ENCODE measurements at regions not wholly inside any gene's neighbourhood (a gene's known extent, or its start where the extent isn't known, plus 50 kb on each side); places are given as distances from the start of the nearest gene placed in this dataset.

GRCh38 chr6:140059947-140060346 is 685.5 kb upstream of the CITED2 start:
- no peaks in the 10 kb centered on the region for H3K9me3 ChIP-seq (ENCODE audit: control insufficient read depth in 2 of 2, insufficient read depth in 1 of 2, low read length in 1 of 2)
- no peak overlapping the region for H3K4me3 ChIP-seq (ENCODE audit: low read length in 2 of 2)
- 100% methylated on average over 1 of the region's 1 CpG for WGBS
- H3K36me3 ChIP-seq (ENCODE audit: control insufficient read depth in 2 of 2, insufficient read depth in 2 of 2, low read length in 1 of 2): no peaks in the 10 kb centered on the region
- no peaks in the 10 kb centered on the region for H3K27me3 ChIP-seq (ENCODE audit: control insufficient read depth in 2 of 2, insufficient read depth in 1 of 2, low read length in 1 of 2)
- H3K4me1 ChIP-seq (ENCODE audit: control insufficient read depth in 2 of 2, insufficient read depth in 2 of 2, low read length in 2 of 2): no peaks in the 10 kb centered on the region
- DNase-seq (ENCODE audit: low read depth in 6 of 9, low spot score in 9 of 9): no peak
- H3K27ac ChIP-seq (ENCODE audit: low read depth in 1 of 2, low read length in 1 of 2): no peak overlapping the region

DNA sequence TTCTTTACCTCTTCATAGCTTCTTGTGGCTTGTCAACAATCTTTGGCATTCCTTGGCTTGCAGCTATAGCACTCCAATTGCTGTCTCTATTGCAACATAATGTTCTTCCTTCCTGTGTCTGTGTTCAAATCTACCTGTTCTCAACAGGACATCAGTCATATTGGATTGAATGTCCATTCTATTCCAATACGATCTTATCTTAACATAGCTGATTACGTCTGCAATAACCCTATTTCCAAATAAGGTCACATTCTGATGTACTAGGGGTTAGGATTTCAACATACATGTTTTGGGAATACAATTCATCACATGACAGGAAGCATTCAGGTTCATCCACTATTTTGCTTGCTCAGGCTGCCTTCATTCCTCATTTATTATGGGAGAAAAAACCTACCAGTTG is 684.4 kb upstream of the CITED2 start:
- WGBS: 99% methylated on average over 2 of the region's 2 CpGs
- no peaks in the 10 kb centered on the region for H3K9me3 ChIP-seq (ENCODE audit: control insufficient read depth in 2 of 2, insufficient read depth in 1 of 2, low read length in 1 of 2)
- no peaks in the 10 kb centered on the region for H3K27me3 ChIP-seq (ENCODE audit: control insufficient read depth in 2 of 2, insufficient read depth in 1 of 2, low read length in 1 of 2)
- H3K36me3 ChIP-seq (ENCODE audit: control insufficient read depth in 2 of 2, insufficient read depth in 2 of 2, low read length in 1 of 2): no peaks in the 10 kb centered on the region
- no peak overlapping the region for H3K4me3 ChIP-seq (ENCODE audit: low read length in 2 of 2)
- H3K4me1 ChIP-seq (ENCODE audit: control insufficient read depth in 2 of 2, insufficient read depth in 2 of 2, low read length in 2 of 2): no peaks in the 10 kb centered on the region
- H3K27ac ChIP-seq (ENCODE audit: low read depth in 1 of 2, low read length in 1 of 2): no peak overlapping the region
- DNase-seq (ENCODE audit: low read depth in 6 of 9, low spot score in 9 of 9): no peak

- Histone ChIP-seq H3K4me3 (ENCODE audit: low read length in 2 of 2) (no peak overlapping the region), H3K9me3 (ENCODE audit: control insufficient read depth in 2 of 2, insufficient read depth in 1 of 2, low read length in 1 of 2) (no peaks in the 10 kb centered on the region), H3K27me3 (ENCODE audit: control insufficient read depth in 2 of 2, insufficient read depth in 1 of 2, low read length in 1 of 2) (no peaks in the 10 kb centered on the region), H3K27ac (ENCODE audit: low read depth in 1 of 2, low read length in 1 of 2) (no peak overlapping the region), H3K4me1 (ENCODE audit: control insufficient read depth in 2 of 2, insufficient read depth in 2 of 2, low read length in 2 of 2) (peaks cover 0 to 5% of the 10 kb centered on the region in 2 donors), H3K36me3 (ENCODE audit: control insufficient read depth in 2 of 2, insufficient read depth in 2 of 2, low read length in 1 of 2) (no peaks in the 10 kb centered on the region)
- no peak for DNase-seq (ENCODE audit: low read depth in 6 of 9, low spot score in 9 of 9)
- WGBS: 94% methylated on average over 6 of the region's 6 CpGs
Observed at GRCh38 chr6:140052736-140053729, 678.6 kb upstream of the CITED2 start.

DNA sequence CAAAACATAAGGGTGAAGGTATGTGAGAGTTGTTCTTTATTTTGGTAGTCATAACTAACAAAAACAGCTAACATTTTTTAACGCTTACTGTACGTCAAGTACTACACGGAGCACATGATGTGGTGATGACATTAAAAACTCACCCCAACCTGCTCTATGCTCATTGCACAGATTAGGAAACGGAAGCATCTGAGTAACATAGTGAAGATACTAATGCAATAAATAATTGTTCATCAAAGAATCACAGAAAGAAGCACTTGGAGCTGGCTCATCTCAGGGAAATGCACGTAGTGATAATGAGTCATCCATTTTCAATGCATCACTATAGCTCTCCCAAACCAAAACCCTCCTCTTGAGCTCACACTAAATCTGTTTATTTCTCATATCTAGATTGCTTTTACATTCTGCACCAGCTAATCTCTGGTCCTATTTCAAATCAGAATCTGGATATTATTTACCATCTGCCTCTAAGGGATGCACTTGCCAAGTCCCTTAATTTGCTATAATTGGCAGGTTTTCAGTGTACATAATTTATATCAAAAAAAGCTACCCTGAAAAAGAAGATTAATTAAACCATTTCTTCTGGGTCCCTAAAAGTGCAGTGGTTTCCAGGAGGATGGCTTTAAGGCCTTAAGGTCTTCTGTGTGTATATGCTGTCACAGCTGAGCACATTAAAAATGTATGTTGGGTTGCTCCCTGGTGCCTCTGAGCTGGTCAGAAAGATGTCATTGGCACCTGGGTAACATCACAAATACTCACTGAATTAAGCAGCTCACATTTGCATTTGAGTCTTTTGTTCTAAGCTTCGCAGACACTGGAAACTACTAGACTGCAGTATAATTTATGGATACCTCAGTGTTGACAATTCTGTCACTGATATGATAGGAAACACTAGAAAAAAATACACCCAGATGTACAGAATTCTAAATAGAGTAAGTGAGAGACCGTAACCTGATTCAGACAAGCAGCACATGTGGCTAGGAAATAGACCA is 677.4 kb upstream of the CITED2 start:
- 95% methylated on average over 7 of the region's 7 CpGs for WGBS
- DNase-seq (ENCODE audit: low read depth in 6 of 9, low spot score in 9 of 9): no peak
- Histone ChIP-seq H3K4me3 (ENCODE audit: low read length in 2 of 2) (no peak overlapping the region), H3K27me3 (ENCODE audit: control insufficient read depth in 2 of 2, insufficient read depth in 1 of 2, low read length in 1 of 2) (no peaks in the 10 kb centered on the region), H3K4me1 (ENCODE audit: control insufficient read depth in 2 of 2, insufficient read depth in 2 of 2, low read length in 2 of 2) (peaks cover 0 to 5% of the 10 kb centered on the region in 2 donors), H3K27ac (ENCODE audit: low read depth in 1 of 2, low read length in 1 of 2) (no peak overlapping the region), H3K36me3 (ENCODE audit: control insufficient read depth in 2 of 2, insufficient read depth in 2 of 2, low read length in 1 of 2) (no peaks in the 10 kb centered on the region), H3K9me3 (ENCODE audit: control insufficient read depth in 2 of 2, insufficient read depth in 1 of 2, low read length in 1 of 2) (no peaks in the 10 kb centered on the region)

GRCh38 chr6:140050101-140050995 is 675.9 kb upstream of the CITED2 start:
- H3K27me3 ChIP-seq (ENCODE audit: control insufficient read depth in 2 of 2, insufficient read depth in 1 of 2, low read length in 1 of 2): no peaks in the 10 kb centered on the region
- H3K4me3 ChIP-seq (ENCODE audit: low read length in 2 of 2): no peak overlapping the region
- H3K36me3 ChIP-seq (ENCODE audit: control insufficient read depth in 2 of 2, insufficient read depth in 2 of 2, low read length in 1 of 2): no peaks in the 10 kb centered on the region
- DNase-seq (ENCODE audit: low read depth in 6 of 9, low spot score in 9 of 9): no peak
- H3K9me3 ChIP-seq (ENCODE audit: control insufficient read depth in 2 of 2, insufficient read depth in 1 of 2, low read length in 1 of 2): no peaks in the 10 kb centered on the region
- 91% methylated on average over 15 of the region's 15 CpGs for WGBS
- peaks cover 0 to 5% of the 10 kb centered on the region in 2 donors for H3K4me1 ChIP-seq (ENCODE audit: control insufficient read depth in 2 of 2, insufficient read depth in 2 of 2, low read length in 2 of 2)
- H3K27ac ChIP-seq (ENCODE audit: low read depth in 1 of 2, low read length in 1 of 2): no peak overlapping the region

DNA sequence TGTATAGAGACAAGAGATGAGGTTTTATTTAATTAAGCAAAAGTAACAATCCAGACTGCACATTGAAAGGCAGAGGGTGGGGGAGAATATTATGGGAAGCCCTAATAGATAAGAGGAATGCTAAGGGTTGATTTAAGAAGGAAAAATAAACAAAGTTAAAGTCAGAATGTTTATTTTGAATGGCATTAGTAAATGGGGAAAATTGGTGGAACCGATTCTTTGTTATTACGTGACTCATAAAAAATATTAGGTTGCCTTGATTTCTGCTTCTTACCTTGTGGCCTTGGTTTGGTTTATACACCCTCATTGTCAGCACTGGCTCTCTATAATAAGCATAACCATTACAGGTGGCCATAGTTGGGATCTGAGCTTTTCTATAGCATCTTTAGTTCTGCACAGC is 674.8 kb upstream of the CITED2 start:
- no peak overlapping the region for H3K4me3 ChIP-seq (ENCODE audit: low read length in 2 of 2)
- no peak overlapping the region for H3K27ac ChIP-seq (ENCODE audit: low read depth in 1 of 2, low read length in 1 of 2)
- no peaks in the 10 kb centered on the region for H3K27me3 ChIP-seq (ENCODE audit: control insufficient read depth in 2 of 2, insufficient read depth in 1 of 2, low read length in 1 of 2)
- peaks cover 0 to 5% of the 10 kb centered on the region in 2 donors for H3K4me1 ChIP-seq (ENCODE audit: control insufficient read depth in 2 of 2, insufficient read depth in 2 of 2, low read length in 2 of 2)
- H3K36me3 ChIP-seq (ENCODE audit: control insufficient read depth in 2 of 2, insufficient read depth in 2 of 2, low read length in 1 of 2): no peaks in the 10 kb centered on the region
- no peaks in the 10 kb centered on the region for H3K9me3 ChIP-seq (ENCODE audit: control insufficient read depth in 2 of 2, insufficient read depth in 1 of 2, low read length in 1 of 2)
- DNase-seq (ENCODE audit: low read depth in 6 of 9, low spot score in 9 of 9): no peak
- WGBS: 95% methylated on average over 2 of the region's 2 CpGs

DNA sequence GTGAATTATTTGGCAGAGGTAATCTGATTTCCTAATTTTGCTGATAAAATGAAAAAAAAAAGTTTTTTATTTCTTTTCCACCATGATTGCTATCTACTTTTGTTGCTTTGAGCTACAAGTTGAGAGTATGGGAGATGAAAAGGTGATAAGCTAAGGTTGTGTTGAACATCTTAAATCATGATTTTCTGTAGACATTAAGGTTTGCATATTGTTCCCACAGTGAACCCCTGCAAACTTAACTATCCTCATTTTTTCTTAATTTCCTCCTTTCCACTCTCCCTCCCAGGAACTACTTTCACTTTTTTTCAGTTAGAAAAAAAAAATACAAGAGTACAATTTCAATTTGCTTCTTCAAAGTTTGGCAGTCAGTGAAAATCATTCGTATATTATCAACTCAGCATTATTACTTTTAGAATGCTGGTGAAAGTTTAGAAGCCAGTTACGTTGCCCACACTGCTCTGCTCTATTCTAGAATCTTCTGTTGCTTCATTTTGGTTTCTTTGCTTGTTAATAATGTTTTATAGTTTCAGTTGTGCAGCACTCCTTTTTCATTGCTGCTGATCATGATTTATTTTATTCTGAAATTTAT is 673.8 kb upstream of the CITED2 start:
- DNase-seq (ENCODE audit: low read depth in 6 of 9, low spot score in 9 of 9): no peak
- Histone ChIP-seq H3K36me3 (ENCODE audit: control insufficient read depth in 2 of 2, insufficient read depth in 2 of 2, low read length in 1 of 2) (no peaks in the 10 kb centered on the region), H3K27ac (ENCODE audit: low read depth in 1 of 2, low read length in 1 of 2) (no peak overlapping the region), H3K4me1 (ENCODE audit: control insufficient read depth in 2 of 2, insufficient read depth in 2 of 2, low read length in 2 of 2) (peaks cover 0 to 5% of the 10 kb centered on the region in 2 donors), H3K27me3 (ENCODE audit: control insufficient read depth in 2 of 2, insufficient read depth in 1 of 2, low read length in 1 of 2) (no peaks in the 10 kb centered on the region), H3K9me3 (ENCODE audit: control insufficient read depth in 2 of 2, insufficient read depth in 1 of 2, low read length in 1 of 2) (no peaks in the 10 kb centered on the region), H3K4me3 (ENCODE audit: low read length in 2 of 2) (no peak overlapping the region)
- 41% methylated on average over 2 of the region's 2 CpGs for WGBS

GRCh38 chr6:140047321-140047720 is 672.9 kb upstream of the CITED2 start:
- no peak overlapping the region for H3K4me3 ChIP-seq (ENCODE audit: low read length in 2 of 2)
- no peaks in the 10 kb centered on the region for H3K27me3 ChIP-seq (ENCODE audit: control insufficient read depth in 2 of 2, insufficient read depth in 1 of 2, low read length in 1 of 2)
- no peak overlapping the region for H3K27ac ChIP-seq (ENCODE audit: low read depth in 1 of 2, low read length in 1 of 2)
- no peaks in the 10 kb centered on the region for H3K9me3 ChIP-seq (ENCODE audit: control insufficient read depth in 2 of 2, insufficient read depth in 1 of 2, low read length in 1 of 2)
- no peaks in the 10 kb centered on the region for H3K36me3 ChIP-seq (ENCODE audit: control insufficient read depth in 2 of 2, insufficient read depth in 2 of 2, low read length in 1 of 2)
- WGBS: 51% methylated on average over 1 of the region's 1 CpG
- no peak for DNase-seq (ENCODE audit: low read depth in 6 of 9, low spot score in 9 of 9)
- H3K4me1 ChIP-seq (ENCODE audit: control insufficient read depth in 2 of 2, insufficient read depth in 2 of 2, low read length in 2 of 2): peaks cover 0 to 6% of the 10 kb centered on the region in 2 donors

Measured in thymus (tissue), 11 donors.